ENCODE measurements at regions not wholly inside any gene's neighbourhood (a gene's known extent, or its start where the extent isn't known, plus 50 kb on each side); places are given as distances from the start of the nearest gene placed in this dataset.

DNA sequence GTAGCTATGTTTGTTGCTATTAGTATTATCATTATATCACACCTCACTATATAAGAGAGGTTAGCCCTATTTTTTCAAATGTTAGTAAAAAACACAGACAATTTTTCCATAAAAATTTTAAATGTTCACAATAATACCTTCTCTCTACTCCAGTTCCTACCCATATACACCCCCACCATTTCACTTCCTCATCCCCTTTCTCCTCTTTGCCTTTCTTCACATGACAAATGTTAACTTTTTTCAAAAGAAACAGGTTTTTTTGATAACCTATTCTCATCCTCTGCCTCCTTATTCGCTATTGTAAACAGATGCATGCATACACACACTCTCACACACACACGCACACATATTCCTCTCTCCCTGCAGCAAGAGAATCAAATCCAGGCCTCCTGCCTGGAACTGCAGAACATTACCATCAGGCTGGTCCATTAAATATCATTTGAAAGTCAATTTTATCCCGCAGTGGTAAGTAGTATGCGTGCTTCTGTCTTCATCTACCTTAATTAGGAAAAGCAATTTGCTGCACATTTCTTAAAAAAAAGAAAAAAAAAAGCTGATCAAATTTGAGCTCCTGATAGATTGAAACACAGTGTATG, 55.5 kb downstream of the MID1IP1 start:
- no peak overlapping the region for H3K27ac ChIP-seq
- H3K4me3 ChIP-seq, result no peak overlapping the region
- TF ChIP-seq, protein P1, sequence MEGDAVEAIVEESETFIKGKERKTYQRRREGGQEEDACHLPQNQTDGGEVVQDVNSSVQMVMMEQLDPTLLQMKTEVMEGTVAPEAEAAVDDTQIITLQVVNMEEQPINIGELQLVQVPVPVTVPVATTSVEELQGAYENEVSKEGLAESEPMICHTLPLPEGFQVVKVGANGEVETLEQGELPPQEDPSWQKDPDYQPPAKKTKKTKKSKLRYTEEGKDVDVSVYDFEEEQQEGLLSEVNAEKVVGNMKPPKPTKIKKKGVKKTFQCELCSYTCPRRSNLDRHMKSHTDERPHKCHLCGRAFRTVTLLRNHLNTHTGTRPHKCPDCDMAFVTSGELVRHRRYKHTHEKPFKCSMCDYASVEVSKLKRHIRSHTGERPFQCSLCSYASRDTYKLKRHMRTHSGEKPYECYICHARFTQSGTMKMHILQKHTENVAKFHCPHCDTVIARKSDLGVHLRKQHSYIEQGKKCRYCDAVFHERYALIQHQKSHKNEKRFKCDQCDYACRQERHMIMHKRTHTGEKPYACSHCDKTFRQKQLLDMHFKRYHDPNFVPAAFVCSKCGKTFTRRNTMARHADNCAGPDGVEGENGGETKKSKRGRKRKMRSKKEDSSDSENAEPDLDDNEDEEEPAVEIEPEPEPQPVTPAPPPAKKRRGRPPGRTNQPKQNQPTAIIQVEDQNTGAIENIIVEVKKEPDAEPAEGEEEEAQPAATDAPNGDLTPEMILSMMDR (IDR thresholded peaks at IDR 0.05), result no peak
- no peak for DNase-seq (ENCODE audit: low spot score)

GRCh38 chrX:38857736-38858523, 56.7 kb downstream of the MID1IP1 start:
- no peak for DNase-seq (ENCODE audit: low spot score)
- TF ChIP-seq, protein P1 (IDR thresholded peaks at IDR 0.05), result no peak
- Histone ChIP-seq H3K4me3 (no peak overlapping the region), H3K27ac (no peak overlapping the region)

- no peak for DNase-seq (ENCODE audit: low spot score)
- Histone ChIP-seq H3K4me3 (no peak overlapping the region), H3K27ac (no peak overlapping the region)
- TF ChIP-seq, protein P1 (IDR thresholded peaks at IDR 0.05), result no peak
Measured at GRCh38 chrX:38859602-38860001, 58.3 kb downstream of the MID1IP1 start.

DNA sequence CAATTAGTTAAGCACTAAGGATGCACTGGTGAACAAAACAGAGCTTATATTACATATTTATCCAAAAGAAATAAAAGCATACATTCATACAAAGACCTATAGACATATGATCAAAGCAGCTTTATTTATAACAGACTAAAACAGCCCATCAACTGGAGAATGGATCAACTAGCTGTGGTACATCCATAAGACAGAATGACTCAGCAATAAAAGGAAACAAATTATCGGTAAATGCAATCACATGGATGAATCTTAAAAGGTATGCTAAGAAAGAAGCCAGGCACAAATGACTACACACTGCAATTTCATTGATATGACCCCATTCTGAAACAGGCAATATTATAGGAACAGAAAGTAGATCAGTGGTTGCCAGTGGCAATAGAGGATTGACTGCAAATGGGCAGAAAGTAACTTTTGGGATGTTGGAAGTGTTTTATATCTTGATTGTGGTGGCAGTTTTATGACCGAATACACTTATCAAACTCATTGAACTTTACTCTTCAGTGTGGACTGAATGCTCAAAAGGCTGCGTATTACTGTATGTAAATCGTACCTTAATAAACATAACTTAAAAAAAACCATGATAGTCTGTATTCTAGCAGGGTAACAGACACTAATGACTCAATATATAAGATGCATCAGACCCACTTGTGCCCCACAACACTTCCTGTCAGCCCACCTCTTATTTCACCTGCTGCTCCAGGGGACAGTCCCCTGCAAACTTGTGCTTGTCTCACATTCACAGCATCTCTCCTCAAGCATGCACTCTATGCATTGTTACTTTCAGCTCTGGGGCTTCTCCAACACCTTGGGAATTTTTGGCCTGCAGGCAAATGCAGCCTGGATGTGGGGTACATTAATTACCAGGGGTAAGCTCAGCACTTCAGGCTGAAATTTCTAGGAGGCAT, 59.1 kb downstream of the MID1IP1 start:
- Histone ChIP-seq H3K4me3 (no peak overlapping the region), H3K27ac (no peak overlapping the region)
- TF ChIP-seq, protein P1 (IDR thresholded peaks at IDR 0.05), result no peak
- DNase-seq (ENCODE audit: low spot score), result no peak

- no peak overlapping the region for H3K27ac ChIP-seq
- DNase-seq (ENCODE audit: low spot score), result no peak
- TF ChIP-seq, protein P1 (IDR thresholded peaks at IDR 0.05), result no peak
- H3K4me3 ChIP-seq, result no peak overlapping the region
Measured at GRCh38 chrX:38861489-38861888, 60.2 kb downstream of the MID1IP1 start.

GRCh38 chrX:38862100-38862499, 60.8 kb downstream of the MID1IP1 start:
- DNase-seq (ENCODE audit: low spot score), result no peak
- Histone ChIP-seq H3K27ac (no peak overlapping the region), H3K4me3 (no peak overlapping the region)
- TF ChIP-seq, protein P1 (IDR thresholded peaks at IDR 0.05), result no peak

Measured in coronary artery (tissue), 2 donors.